ENCODE measurements at regions not wholly inside any gene's neighbourhood (a gene's known extent, or its start where the extent isn't known, plus 50 kb on each side); places are given as distances from the start of the nearest gene placed in this dataset.

GRCh38 chr7:54615-55014 is 137.8 kb upstream of the FAM20C start:
- no peaks in the 10 kb centered on the region for H3K36me3 Mint-ChIP-seq
- ATAC-seq (replicated peaks in 1 of 4) (no peak), DNase-seq (peak in 1 of 35 experiments; percentile 12)
- ChIA-PET POLR2A (no interaction called here), CTCF (no interaction called here)
- no peaks in the 10 kb centered on the region for H3K9me3 Mint-ChIP-seq
- H3K27me3 ChIP-seq (replicated peaks in 1 of 2; ENCODE audit: control insufficient read depth in 2 of 2, extremely low read depth in 1 of 2, insufficient read depth in 2 of 2, low read length in 1 of 2): peaks cover 0 to 10% of the 10 kb centered on the region in 2 experiments
- WGBS (ENCODE audit: insufficient coverage): 82% methylated on average over 3 of the region's 6 CpGs
- no peak overlapping the region for H3K4me3 Mint-ChIP-seq
- no peaks in the 10 kb centered on the region for H3K9me3 ChIP-seq
- H3K4me3 ChIP-seq (ENCODE audit: control insufficient read depth in 1 of 2, extremely low read depth in 1 of 2, low read length in 1 of 2): no peak overlapping the region
- H3K27ac ChIP-seq (ENCODE audit: low read length): no peak overlapping the region
- peaks cover 6 to 11% of the 10 kb centered on the region in 2 donors for H3K27me3 Mint-ChIP-seq
- no peaks in the 10 kb centered on the region for H3K4me1 ChIP-seq (ENCODE audit: control insufficient read depth in 1 of 2, extremely low read depth in 1 of 2, insufficient read depth in 2 of 2, low read length in 2 of 2)
- no peaks in the 10 kb centered on the region for H3K4me1 Mint-ChIP-seq
- H3K27ac Mint-ChIP-seq: no peak overlapping the region
- no peaks in the 10 kb centered on the region for H3K36me3 ChIP-seq (ENCODE audit: control insufficient read depth in 2 of 2, extremely low read depth in 1 of 2, insufficient read depth in 1 of 2, low read length in 1 of 2)

DNA sequence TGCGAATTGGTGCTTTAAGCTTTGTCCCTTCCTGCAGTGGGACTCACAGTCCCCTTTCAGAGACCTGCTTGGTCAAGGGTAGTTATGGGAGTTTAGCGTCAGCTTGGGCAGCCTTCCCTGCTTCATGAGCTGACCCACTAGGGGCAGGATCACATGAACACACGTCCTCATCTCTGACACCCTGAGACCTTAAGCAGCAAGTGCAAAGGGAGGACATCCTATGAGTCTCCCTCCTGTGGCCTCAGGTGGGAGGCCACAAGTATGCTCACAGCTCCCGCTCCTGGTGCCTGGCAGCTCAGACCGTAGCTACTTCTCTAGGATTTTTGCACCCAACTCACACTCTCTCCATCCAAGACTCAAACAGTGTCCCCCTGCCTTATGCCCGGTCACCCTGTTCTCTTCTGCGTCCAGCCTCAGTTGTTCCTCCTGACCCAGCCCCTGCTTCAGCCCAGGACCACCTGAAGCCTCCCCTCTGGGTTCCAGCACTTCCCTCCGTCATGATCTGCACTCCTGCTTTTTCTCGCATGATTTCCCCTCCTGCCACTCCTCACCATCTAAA is 136.6 kb upstream of the FAM20C start:
- Mint-ChIP-seq H3K27me3 (peaks cover 1 to 11% of the 10 kb centered on the region in 2 donors), H3K9me3 (no peaks in the 10 kb centered on the region), H3K27ac (no peak overlapping the region), H3K36me3 (no peaks in the 10 kb centered on the region), H3K4me3 (no peak overlapping the region), H3K4me1 (no peaks in the 10 kb centered on the region)
- no peak for ATAC-seq (replicated peaks in 1 of 4)
- CTCF ChIA-PET: no interaction called here
- Histone ChIP-seq H3K36me3 (ENCODE audit: control insufficient read depth in 2 of 2, extremely low read depth in 1 of 2, insufficient read depth in 1 of 2, low read length in 1 of 2) (no peaks in the 10 kb centered on the region), H3K27ac (ENCODE audit: low read length) (no peak overlapping the region), H3K4me3 (ENCODE audit: control insufficient read depth in 1 of 2, extremely low read depth in 1 of 2, low read length in 1 of 2) (no peak overlapping the region), H3K9me3 (no peaks in the 10 kb centered on the region), H3K27me3 (replicated peaks in 1 of 2; ENCODE audit: control insufficient read depth in 2 of 2, extremely low read depth in 1 of 2, insufficient read depth in 2 of 2, low read length in 1 of 2) (peaks cover 0 to 12% of the 10 kb centered on the region in 2 experiments), H3K4me1 (ENCODE audit: control insufficient read depth in 1 of 2, extremely low read depth in 1 of 2, insufficient read depth in 2 of 2, low read length in 2 of 2) (no peaks in the 10 kb centered on the region)
- no peak for DNase-seq
- POLR2A ChIA-PET: no interaction called here
- WGBS (ENCODE audit: insufficient coverage): 72% methylated on average over 5 of the region's 9 CpGs

- Mint-ChIP-seq H3K4me3 (no peak overlapping the region), H3K36me3 (no peaks in the 10 kb centered on the region), H3K9me3 (no peaks in the 10 kb centered on the region), H3K4me1 (no peaks in the 10 kb centered on the region), H3K27ac (no peak overlapping the region), H3K27me3 (peaks cover 1 to 11% of the 10 kb centered on the region in 2 donors)
- ATAC-seq (replicated peaks in 1 of 4) (no peak), DNase-seq (no peak)
- peaks cover 0 to 16% of the 10 kb centered on the region in 2 experiments for H3K27me3 ChIP-seq (replicated peaks in 1 of 2; ENCODE audit: control insufficient read depth in 2 of 2, extremely low read depth in 1 of 2, insufficient read depth in 2 of 2, low read length in 1 of 2)
- no peaks in the 10 kb centered on the region for H3K9me3 ChIP-seq
- ChIA-PET POLR2A (no interaction called here), CTCF (no interaction called here)
- no peaks in the 10 kb centered on the region for H3K4me1 ChIP-seq (ENCODE audit: control insufficient read depth in 1 of 2, extremely low read depth in 1 of 2, insufficient read depth in 2 of 2, low read length in 2 of 2)
- H3K4me3 ChIP-seq (ENCODE audit: control insufficient read depth in 1 of 2, extremely low read depth in 1 of 2, low read length in 1 of 2): no peak overlapping the region
- H3K27ac ChIP-seq (ENCODE audit: low read length): no peak overlapping the region
- WGBS (ENCODE audit: insufficient coverage): 90% methylated on average over 16 of the region's 18 CpGs
- no peaks in the 10 kb centered on the region for H3K36me3 ChIP-seq (ENCODE audit: control insufficient read depth in 2 of 2, extremely low read depth in 1 of 2, insufficient read depth in 1 of 2, low read length in 1 of 2)
Observed at GRCh38 chr7:56291-56913, 136.0 kb upstream of the FAM20C start.

DNA sequence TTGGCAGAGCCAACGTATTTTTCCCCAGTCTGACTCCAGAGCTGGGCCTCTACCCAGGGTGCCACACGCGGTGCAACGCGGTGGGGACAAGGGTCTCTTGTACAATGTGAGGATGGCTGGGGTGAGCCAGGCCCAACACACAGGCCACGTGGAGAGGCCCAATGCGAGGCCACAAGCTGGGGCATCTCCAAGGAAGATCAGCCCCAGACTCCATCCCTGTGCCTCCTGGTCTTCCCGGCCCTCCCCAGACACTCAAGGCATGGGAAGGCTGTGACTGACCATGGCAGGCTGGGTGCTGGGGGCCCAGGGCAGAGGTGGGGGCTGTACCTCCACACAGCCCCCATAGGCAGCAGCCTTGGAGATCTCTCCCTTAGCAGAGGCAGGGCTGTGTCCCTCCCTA is 135.3 kb upstream of the FAM20C start:
- Histone ChIP-seq H3K4me1 (ENCODE audit: control insufficient read depth in 1 of 2, extremely low read depth in 1 of 2, insufficient read depth in 2 of 2, low read length in 2 of 2) (no peaks in the 10 kb centered on the region), H3K27me3 (replicated peaks in 1 of 2; ENCODE audit: control insufficient read depth in 2 of 2, extremely low read depth in 1 of 2, insufficient read depth in 2 of 2, low read length in 1 of 2) (peaks cover 0 to 21% of the 10 kb centered on the region in 2 experiments)
- no peak overlapping the region for H3K27ac Mint-ChIP-seq

DNA sequence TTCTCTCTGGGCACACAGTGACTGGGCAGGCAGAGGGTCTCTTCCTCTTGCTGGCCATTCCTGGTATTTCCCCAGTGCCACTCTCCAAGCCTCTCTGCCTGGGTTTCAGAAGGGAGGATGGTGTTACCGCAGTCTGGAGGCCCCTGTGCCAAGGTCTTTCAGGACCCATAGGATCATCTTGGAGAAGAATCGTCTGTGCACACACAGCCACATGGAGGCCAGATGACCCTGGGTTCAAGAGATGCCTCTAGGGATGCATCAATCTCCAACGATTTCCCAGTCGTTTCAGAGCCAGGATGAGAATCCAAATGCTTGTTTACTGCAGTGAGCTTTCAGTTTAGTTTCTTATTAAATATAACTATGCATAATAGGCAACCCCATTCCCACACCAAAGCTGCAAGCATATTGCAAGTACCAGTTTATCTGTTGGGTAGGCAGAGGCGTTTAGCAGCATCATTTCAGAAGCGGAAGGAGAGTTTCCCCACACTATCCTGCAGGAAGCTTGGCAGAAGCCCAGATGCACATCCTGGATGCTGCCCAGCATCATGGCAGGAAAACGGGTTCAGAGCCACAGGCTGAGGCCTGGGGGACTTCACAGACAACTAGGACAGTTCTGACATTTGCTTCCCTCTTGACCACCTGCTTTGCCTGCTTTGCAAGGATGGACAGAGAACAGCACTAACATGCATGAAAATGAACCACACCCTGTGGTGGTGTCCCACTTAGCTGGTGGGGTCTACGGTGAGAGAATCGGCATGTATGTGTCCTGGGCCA is 134.7 kb upstream of the FAM20C start:
- H3K27ac Mint-ChIP-seq: no peak overlapping the region
- H3K36me3 Mint-ChIP-seq: no peaks in the 10 kb centered on the region
- H3K4me3 Mint-ChIP-seq: no peak overlapping the region
- Histone ChIP-seq H3K36me3 (ENCODE audit: control insufficient read depth in 2 of 2, extremely low read depth in 1 of 2, insufficient read depth in 1 of 2, low read length in 1 of 2) (no peaks in the 10 kb centered on the region), H3K4me1 (ENCODE audit: control insufficient read depth in 1 of 2, extremely low read depth in 1 of 2, insufficient read depth in 2 of 2, low read length in 2 of 2) (no peaks in the 10 kb centered on the region), H3K27ac (ENCODE audit: low read length) (no peak overlapping the region), H3K27me3 (replicated peaks in 1 of 2; ENCODE audit: control insufficient read depth in 2 of 2, extremely low read depth in 1 of 2, insufficient read depth in 2 of 2, low read length in 1 of 2) (peaks cover 0 to 25% of the 10 kb centered on the region in 2 experiments), H3K4me3 (ENCODE audit: control insufficient read depth in 1 of 2, extremely low read depth in 1 of 2, low read length in 1 of 2) (no peak overlapping the region), H3K9me3 (no peaks in the 10 kb centered on the region)
- ATAC-seq (replicated peaks in 1 of 4) (no peak), DNase-seq (no peak)
- peaks cover 1 to 11% of the 10 kb centered on the region in 2 donors for H3K27me3 Mint-ChIP-seq
- ChIA-PET POLR2A (no interaction called here), CTCF (no interaction called here)
- 82% methylated on average over 6 of the region's 9 CpGs for WGBS (ENCODE audit: insufficient coverage)
- no peaks in the 10 kb centered on the region for H3K9me3 Mint-ChIP-seq
- no peaks in the 10 kb centered on the region for H3K4me1 Mint-ChIP-seq

More for the DNA sequence above, 135.3 kb upstream of the FAM20C start:
- Histone ChIP-seq H3K36me3 (ENCODE audit: control insufficient read depth in 2 of 2, extremely low read depth in 1 of 2, insufficient read depth in 1 of 2, low read length in 1 of 2) (no peaks in the 10 kb centered on the region), H3K9me3 (no peaks in the 10 kb centered on the region), H3K27ac (ENCODE audit: low read length) (no peak overlapping the region), H3K4me3 (ENCODE audit: control insufficient read depth in 1 of 2, extremely low read depth in 1 of 2, low read length in 1 of 2) (no peak overlapping the region)
- peaks cover 1 to 11% of the 10 kb centered on the region in 2 donors for H3K27me3 Mint-ChIP-seq
- no peaks in the 10 kb centered on the region for H3K4me1 Mint-ChIP-seq
- H3K36me3 Mint-ChIP-seq: no peaks in the 10 kb centered on the region
- DNase-seq: no peak
- 51% methylated on average over 2 of the region's 8 CpGs for WGBS (ENCODE audit: insufficient coverage)
- ChIA-PET POLR2A (no interaction called here), CTCF (no interaction called here)
- no peak overlapping the region for H3K4me3 Mint-ChIP-seq
- no peaks in the 10 kb centered on the region for H3K9me3 Mint-ChIP-seq
- ATAC-seq (replicated peaks in 1 of 4): no peak

GRCh38 chr7:58316-58715 is 134.1 kb upstream of the FAM20C start:
- no peak overlapping the region for H3K27ac ChIP-seq (ENCODE audit: low read length)
- Mint-ChIP-seq H3K4me3 (no peak overlapping the region), H3K27ac (no peak overlapping the region), H3K27me3 (peaks cover 1 to 11% of the 10 kb centered on the region in 2 donors), H3K4me1 (no peaks in the 10 kb centered on the region), H3K36me3 (no peaks in the 10 kb centered on the region), H3K9me3 (no peaks in the 10 kb centered on the region)
- H3K36me3 ChIP-seq (ENCODE audit: control insufficient read depth in 2 of 2, extremely low read depth in 1 of 2, insufficient read depth in 1 of 2, low read length in 1 of 2): no peaks in the 10 kb centered on the region
- H3K4me1 ChIP-seq (ENCODE audit: control insufficient read depth in 1 of 2, extremely low read depth in 1 of 2, insufficient read depth in 2 of 2, low read length in 2 of 2): no peaks in the 10 kb centered on the region
- ATAC-seq (replicated peaks in 1 of 4): no peak
- no peaks in the 10 kb centered on the region for H3K9me3 ChIP-seq
- whole genome bisulfite sequencing (ENCODE audit: insufficient coverage): 85% methylated on average over 2 of the region's 7 CpGs
- peaks cover 0 to 30% of the 10 kb centered on the region in 2 experiments for H3K27me3 ChIP-seq (replicated peaks in 1 of 2; ENCODE audit: control insufficient read depth in 2 of 2, extremely low read depth in 1 of 2, insufficient read depth in 2 of 2, low read length in 1 of 2)
- DNase-seq: no peak
- no peak overlapping the region for H3K4me3 ChIP-seq (ENCODE audit: control insufficient read depth in 1 of 2, extremely low read depth in 1 of 2, low read length in 1 of 2)
- POLR2A ChIA-PET: no interaction called here
- CTCF ChIA-PET: no interaction called here

Data from T-cell (primary cell).